Stimulated activated CD8-positive, alpha-beta memory T cell treated with anti-CD3 and anti-CD28 coated beads, Interleukin-4, amount 100 ng/mL, for 48 hours (primary cell): ENCODE measurements at regions not wholly inside any gene's neighbourhood (a gene's known extent, or its start where the extent isn't known, plus 50 kb on each side); places are given as distances from the start of the nearest gene placed in this dataset.
"Not testable (repeated sequence)": the region's sequence is repeated elsewhere in the genome, so short reads cannot be mapped to it uniquely, and the experiment has no call there.

ENCODE experiments used
- DNase-seq: peaks from one replicate; pipeline ENCODE4 v3.0.0-alpha.2; 2020

- DNase-seq, result no peak
Observed at GRCh38 chr2:18301421-18302139, 258.9 kb downstream of the RDH14 start.

DNA sequence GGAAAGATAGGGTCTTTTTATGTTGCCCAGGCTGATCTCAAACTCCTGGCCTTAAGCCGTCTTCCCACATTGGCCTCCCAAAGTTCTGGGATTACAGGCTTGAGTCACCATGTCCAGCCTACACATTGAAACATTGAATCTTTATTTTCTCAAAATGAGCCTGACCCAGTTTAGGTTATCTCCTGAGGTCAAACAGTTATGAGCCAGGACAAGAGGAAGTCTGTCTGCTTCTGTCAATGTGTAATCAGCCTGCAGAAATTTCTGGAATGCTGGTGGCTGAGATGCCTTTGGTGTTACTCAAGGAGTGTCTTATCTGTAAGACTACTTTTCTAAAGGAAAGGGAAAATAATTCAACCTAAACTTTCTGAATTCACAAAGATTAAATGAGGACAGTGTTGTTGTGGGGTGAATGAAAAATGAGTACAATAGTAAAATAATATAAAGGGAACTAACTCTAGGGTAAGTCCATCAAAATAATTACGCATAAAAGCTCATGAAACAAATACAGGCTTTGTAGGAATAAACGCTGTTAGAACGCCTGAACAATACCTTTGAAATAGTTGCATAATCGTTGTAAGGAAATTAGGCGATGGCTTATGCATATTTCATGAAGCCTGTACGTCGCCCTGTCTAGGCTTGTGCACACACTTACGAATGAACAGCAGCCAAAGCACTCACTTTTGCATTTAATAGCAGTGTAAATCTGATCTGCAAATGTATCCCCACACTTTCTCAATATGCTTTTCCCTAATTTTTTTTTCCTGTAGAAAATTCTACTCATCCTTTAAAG, 260.8 kb downstream of the RDH14 start:
- no peak for DNase-seq

DNA sequence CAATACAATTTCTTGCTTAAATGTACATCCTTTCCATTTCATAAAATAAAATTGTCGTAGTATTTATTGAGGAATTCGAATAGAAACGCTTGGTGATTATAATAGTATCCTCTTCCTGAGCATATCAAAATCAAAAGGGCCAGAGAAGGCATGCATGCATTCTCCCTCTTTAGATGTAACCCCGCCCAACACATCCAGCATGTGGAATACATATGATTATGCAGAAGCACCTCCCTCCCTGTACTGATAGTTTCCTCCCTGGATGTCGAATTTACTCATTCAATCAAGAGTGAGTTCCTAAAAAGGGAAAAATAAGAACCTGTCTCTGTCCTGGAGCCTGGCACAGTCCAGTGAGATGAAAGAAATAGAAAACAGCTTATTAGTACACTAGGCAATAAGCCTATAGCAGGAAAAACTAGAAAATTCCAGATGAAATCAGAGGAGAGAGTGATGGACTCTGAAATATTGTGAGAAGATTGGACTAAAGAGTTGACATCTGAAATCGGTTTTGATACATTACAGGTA, 262.9 kb downstream of the RDH14 start:
- DNase-seq, result no peak

DNA sequence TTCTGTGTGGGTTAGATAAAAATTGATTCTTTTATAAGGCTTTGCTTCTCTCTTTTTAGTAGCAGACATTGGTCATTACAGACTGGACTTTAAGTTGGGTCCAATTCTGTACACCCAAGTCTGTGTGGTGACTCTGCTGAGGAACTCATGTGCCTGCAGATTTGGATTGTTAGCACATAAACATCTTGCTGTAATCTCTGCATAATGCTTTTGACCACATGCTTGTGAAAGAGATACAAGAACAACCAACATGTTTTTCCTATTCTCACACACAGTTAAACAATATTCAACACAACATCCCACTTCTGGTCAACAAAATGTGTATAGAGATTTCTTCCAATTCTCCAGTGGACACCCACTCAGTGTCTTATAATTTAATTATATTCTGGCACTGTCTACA, 270.1 kb downstream of the RDH14 start:
- no peak for DNase-seq

- DNase-seq, result no peak
Observed at GRCh38 chr2:18286897-18287296, 273.6 kb downstream of the RDH14 start.

- no peak for DNase-seq
Observed at GRCh38 chr2:18284331-18284730, 276.1 kb downstream of the RDH14 start.

GRCh38 chr2:18282026-18282425, 278.4 kb downstream of the RDH14 start:
- no peak for DNase-seq

GRCh38 chr2:18276583-18277075, 283.8 kb downstream of the RDH14 start:
- no peak for DNase-seq

GRCh38 chr2:18273205-18273604, 287.2 kb downstream of the RDH14 start:
- no peak for DNase-seq

GRCh38 chr2:18272148-18272494, 288.3 kb downstream of the RDH14 start:
- DNase-seq, result no peak

- DNase-seq, result no peak
Observed at GRCh38 chr2:18271370-18272147, 288.9 kb downstream of the RDH14 start.

- no peak for DNase-seq
Observed at GRCh38 chr2:18268400-18268799, 292.1 kb downstream of the RDH14 start.

DNA sequence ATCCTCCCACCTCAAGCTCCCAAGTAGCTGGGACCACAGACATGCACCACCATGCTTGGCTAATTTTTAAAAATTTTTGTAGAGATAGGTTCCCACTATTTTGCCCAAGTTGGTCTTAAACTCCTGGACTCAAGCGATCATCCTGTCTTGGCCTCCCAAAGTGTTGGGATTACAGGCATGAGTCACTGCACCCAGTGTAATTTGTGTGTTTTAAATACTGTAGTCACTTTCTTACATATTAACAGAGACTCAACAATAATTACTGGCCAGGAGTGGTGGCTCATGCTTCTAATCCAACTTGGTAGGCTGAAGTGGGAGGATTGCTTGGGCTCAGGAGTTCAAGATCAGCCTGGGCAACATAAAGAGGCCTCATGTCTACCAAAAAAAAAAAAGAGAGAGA, 293.0 kb downstream of the RDH14 start:
- DNase-seq, result no peak

GRCh38 chr2:18266699-18267098, 293.8 kb downstream of the RDH14 start:
- not testable (repeated sequence) for DNase-seq

GRCh38 chr2:18265614-18266586, 294.6 kb downstream of the RDH14 start:
- no peak for DNase-seq

DNA sequence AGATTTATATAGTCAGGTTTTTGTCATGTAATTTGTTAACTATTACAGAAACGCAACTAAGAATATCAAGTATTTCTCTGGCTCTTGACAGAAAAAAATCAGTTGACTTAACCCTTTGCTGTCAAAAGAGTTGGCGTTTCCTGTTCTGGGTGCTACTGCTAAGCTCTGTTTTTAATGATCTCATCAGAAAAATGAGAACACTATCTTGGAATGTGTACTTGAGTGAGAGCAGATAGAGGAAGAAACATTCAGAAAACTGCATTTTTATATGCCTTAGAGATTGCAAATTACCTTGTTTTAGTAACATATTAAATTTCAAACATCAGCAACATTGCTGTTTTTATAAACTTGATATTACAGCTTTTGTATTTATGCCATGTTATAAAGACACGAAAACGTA, 297.9 kb downstream of the RDH14 start:
- no peak for DNase-seq

GRCh38 chr2:18253686-18254197, 306.7 kb downstream of the RDH14 start:
- DNase-seq, result no peak

DNA sequence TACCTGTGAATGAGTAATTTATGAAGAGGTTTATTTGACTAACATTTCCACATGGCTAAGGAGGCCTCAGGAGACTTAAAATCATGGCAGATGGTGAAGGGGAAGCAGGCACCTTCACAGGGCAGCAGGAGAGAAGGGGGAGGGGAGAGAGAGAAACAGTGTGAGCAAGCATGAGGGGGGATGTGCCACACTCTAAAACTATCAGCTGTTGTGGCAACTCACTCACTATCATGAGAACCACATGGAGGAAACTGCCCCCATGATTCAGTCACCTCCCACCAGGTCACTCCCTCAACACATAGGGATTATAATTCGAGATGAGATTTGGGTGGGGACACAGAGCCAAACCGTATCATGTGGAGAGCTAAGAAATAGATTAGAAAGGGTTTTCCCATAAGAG, 309.0 kb downstream of the RDH14 start:
- no peak for DNase-seq

DNA sequence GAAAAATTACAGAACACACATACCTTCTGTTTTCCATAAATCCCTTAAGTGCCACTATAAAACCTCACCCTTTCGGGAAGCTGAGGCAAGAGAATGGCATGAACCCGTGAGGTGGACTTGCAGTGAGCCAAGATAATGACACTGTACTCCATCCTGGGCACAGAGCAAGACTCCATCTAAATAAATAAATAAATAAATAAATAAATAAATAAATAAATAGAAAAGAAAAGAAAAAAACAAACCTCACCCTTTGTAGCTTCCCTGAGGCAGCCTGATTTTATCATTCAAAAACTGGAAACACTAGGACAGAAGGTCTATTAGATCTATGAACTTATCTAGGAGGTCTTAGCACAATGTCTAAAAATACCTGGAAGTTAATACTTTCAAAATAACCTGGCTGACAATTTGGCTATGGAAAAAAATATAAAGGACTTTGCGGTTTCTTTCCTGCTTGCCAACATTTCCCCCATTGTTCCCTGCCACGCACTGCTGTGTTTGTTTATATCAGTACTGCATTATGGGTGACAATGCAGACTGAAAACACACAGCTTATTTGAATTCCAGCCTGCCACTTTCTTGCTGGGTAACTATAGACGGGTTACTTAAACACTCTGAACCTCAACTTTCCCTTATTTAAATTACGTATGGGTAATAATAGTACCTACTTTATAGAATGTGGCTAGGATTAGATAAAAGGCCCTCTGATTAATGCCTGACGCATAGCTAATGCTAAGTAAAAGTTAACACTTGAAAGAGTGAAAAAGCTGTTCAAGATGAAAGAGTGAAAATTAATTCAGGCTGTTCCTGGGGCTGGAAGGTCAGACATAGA, 313.0 kb downstream of the RDH14 start:
- no peak for DNase-seq

DNA sequence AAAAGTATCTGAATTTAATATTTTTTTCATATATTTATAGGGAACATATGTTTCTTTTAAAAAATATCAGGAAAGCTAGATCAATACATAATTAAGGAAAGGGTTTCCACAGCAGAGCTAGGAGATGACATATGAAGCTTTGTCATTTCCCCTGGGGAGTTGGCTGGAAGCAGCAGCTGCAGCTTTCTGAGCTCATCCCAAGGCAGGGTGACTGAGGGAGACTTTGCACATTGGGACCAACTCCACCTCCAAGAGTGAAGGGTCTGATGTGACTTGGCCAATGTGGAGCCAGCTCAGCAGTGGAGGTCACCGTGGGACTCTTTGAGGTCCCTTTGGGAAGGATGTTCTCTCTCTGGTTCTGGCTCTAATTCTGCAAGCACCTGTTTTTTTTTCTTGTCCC, 315.1 kb downstream of the RDH14 start:
- no peak for DNase-seq

DNA sequence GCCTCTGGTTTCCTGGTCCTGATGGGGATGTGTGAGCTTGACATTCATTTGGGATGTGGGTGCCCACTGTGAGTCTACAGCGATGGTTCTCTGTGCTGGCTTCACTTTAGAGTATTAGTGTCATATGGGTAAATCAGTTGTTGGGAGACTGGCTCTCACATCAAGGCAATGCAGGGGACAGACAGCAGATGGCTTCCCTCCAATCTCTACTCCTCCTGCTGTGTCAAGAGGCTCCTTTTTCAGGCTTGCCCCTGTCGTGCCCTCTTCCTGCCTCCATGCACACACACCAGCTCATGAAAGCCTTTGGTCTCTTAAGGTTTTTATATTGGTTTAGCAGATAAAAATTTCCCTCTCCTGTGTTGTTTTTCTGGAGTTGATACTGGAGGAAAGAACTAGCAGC, 315.6 kb downstream of the RDH14 start:
- no peak for DNase-seq
